Psoas muscle (tissue), 7 donors: ENCODE measurements at regions not wholly inside any gene's neighbourhood (a gene's known extent, or its start where the extent isn't known, plus 50 kb on each side); places are given as distances from the start of the nearest gene placed in this dataset.
A peak's percentile ranks its signal among the peaks of the same experiment; 100 is the strongest.

ENCODE experiments used
- ATAC-seq, 4 donors: fragments of 200-7000 bp; cut with Tn5 transposase; one replicate each; pipeline ENCODE4 v1.9.1; 2020; ENCODE audit warnings: moderate library complexity in 3 of 4, mild to moderate bottlenecking in 2 of 4
- DNase-seq, 2 donors: peaks; one replicate each; pipeline ENCODE4 v3.0.0-alpha.2; 2020
- H3K27ac ChIP-seq: fragments of 200-600 bp; one replicate; pipeline ENCODE4 v1.8.0; 2022
- H3K27me3 ChIP-seq, 3 donors: fragments of 200-600 bp in 1 of 3; one replicate each; pipeline versions ENCODE4 v1.6.1 to v1.8.0; 2013 to 2022; ENCODE audit warnings: low read length in 2 of 3, mild to moderate bottlenecking in 2 of 3, moderate library complexity in 1 of 3; ENCODE audit not compliant: insufficient read depth in 3 of 3
- H3K36me3 ChIP-seq, 2 donors: fragments of 200-600 bp in 1 of 2; one replicate each; pipeline versions ENCODE4 v1.6.1 to v1.8.0; 2013 to 2022; ENCODE audit warnings: low read depth in 1 of 2, mild to moderate bottlenecking in 1 of 2, moderate library complexity in 1 of 2; ENCODE audit not compliant: insufficient read depth in 1 of 2
- H3K4me1 ChIP-seq: fragments of 200-600 bp; one replicate; pipeline ENCODE4 v1.8.0; 2022
- H3K4me3 ChIP-seq: fragments of 200-600 bp; one replicate; pipeline ENCODE4 v1.8.0; 2022; ENCODE audit warnings: mild to moderate bottlenecking
- H3K9me3 ChIP-seq: fragments of 200-600 bp; one replicate; pipeline ENCODE4 v1.8.0; 2022
- WGBS, 3 donors: extraction: QIAGEN DNeasy Blood & Tissue Kit; methylation state at CpG; one replicate each; pipeline versions ENCODE4 v1.1.6 to v1.1.7; 2013; 5-methylcytosine and 5-hydroxymethylcytosine counted together
- intact Hi-C, 2 donors: fragments of 100-400 bp; cut with DNase I; formaldehyde crosslinking; loops; one replicate each; pipeline versions ENCODE4 v1.11.0 to v1.14.2; 2022
- TF ChIP-seq, protein P1 (sequence below): fragments of 200-600 bp; IDR thresholded peaks from one replicate; pipeline ENCODE4 v1.8.0; 2022; ENCODE audit warnings: antibody characterized with exemption
- donor health status: healthy with polysubstance abuse.
- donor health status: DM: no; HTN: no; CAD: no; lungs with moderate emphysema.
- donor health status: Bipolar disorder and iron deficiency.
- donor health status: healthy.
- donor health status: DM: yes; HTN: yes; CAD: no.
- donor health status: DM: no; HTN: no; CAD: no.
- donor health status: DM: yes; HTN: yes; CAD: no.

DNA sequence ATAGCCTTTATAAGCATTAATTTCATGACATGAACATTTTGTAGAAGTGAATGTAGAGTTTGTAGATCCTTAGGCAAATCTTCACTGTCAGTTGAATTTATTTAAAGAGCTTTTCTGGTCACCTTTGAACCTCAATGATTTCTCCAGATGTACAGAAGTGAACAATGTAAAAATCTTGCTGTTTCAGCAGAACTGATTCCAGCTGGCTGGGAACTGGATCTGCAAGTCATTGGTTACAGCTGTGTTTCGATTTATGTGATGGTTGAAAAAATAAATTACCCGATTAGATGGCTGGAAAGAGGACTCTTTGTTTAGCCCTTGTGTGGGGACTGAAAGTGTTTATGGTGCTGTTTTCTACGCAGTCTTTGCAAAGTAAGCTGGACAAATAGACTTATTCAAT, 849.8 kb downstream of the USP25 start:
- Histone ChIP-seq H3K27ac (no peak overlapping the region), H3K27me3 (no peaks in the 10 kb centered on the region), H3K4me1 (peaks cover 14% of the 10 kb centered on the region), H3K4me3 (peak overlapping the region; percentile 0), H3K9me3 (no peaks in the 10 kb centered on the region), H3K36me3 (no peaks in the 10 kb centered on the region)
- ATAC-seq (peak in 1 of 4 donors; percentile 14), DNase-seq (no peak)
- 16 to 17% (median 17%) methylated on average over 3 of the region's 3 CpGs for WGBS, 3 donors
- intact Hi-C loops: no loop called here
- TF ChIP-seq, protein P1, sequence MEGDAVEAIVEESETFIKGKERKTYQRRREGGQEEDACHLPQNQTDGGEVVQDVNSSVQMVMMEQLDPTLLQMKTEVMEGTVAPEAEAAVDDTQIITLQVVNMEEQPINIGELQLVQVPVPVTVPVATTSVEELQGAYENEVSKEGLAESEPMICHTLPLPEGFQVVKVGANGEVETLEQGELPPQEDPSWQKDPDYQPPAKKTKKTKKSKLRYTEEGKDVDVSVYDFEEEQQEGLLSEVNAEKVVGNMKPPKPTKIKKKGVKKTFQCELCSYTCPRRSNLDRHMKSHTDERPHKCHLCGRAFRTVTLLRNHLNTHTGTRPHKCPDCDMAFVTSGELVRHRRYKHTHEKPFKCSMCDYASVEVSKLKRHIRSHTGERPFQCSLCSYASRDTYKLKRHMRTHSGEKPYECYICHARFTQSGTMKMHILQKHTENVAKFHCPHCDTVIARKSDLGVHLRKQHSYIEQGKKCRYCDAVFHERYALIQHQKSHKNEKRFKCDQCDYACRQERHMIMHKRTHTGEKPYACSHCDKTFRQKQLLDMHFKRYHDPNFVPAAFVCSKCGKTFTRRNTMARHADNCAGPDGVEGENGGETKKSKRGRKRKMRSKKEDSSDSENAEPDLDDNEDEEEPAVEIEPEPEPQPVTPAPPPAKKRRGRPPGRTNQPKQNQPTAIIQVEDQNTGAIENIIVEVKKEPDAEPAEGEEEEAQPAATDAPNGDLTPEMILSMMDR: no peak

DNA sequence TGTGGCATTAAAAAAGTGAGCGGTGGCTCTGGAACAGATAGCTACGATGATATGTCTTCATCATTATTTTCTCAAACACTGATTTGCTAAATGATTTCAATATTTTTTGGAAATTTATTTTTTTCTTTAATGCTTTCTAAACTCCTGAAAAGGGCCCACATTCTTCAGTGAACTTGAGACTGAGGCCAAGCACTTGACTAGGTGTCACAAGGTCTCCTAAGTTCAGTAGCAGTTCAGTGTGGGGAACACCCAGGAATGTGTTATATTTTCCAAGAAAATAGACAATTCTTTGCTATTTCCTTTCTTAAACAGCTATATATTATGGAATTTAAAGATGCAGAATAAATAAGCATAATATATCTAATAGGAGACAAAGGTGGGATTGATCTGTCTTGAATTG, 850.9 kb downstream of the USP25 start:
- Histone ChIP-seq H3K4me1 (peaks cover 18% of the 10 kb centered on the region), H3K27me3 (no peaks in the 10 kb centered on the region), H3K36me3 (no peaks in the 10 kb centered on the region), H3K9me3 (no peaks in the 10 kb centered on the region), H3K4me3 (no peak overlapping the region), H3K27ac (no peak overlapping the region)
- intact Hi-C loops: no loop called here
- DNase-seq (no peak), ATAC-seq (no peak)
- TF ChIP-seq, protein P1: no peak
- WGBS, 3 donors: 66 to 74% (median 68%) methylated on average over 2 of the region's 2 CpGs

DNA sequence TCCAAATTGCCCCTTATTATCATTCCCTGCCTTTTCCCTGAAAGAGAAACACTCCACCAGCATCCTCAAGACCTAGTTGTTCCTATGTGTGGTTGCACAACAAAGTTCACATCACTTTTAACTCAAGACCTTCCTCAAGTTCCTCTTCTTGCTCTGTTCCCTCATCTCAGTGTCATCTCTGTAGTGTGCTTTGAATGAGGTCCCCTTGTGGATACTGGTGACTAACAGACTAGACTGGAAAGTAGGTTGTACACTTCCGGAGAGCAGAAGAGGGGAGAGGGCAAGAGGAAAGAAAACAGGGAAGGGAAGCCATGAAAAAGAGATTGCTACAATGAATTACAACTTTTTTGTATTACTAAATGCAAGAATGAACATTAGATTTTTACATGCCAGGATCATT, 853.8 kb downstream of the USP25 start:
- TF ChIP-seq, protein P1: no peak
- Histone ChIP-seq H3K4me3 (no peak overlapping the region), H3K36me3 (no peaks in the 10 kb centered on the region), H3K9me3 (no peaks in the 10 kb centered on the region), H3K4me1 (peaks cover 32% of the 10 kb centered on the region), H3K27me3 (no peaks in the 10 kb centered on the region), H3K27ac (no peak overlapping the region)
- ATAC-seq (no peak), DNase-seq (no peak)
- 71 to 95% (median 92%) methylated on average over 1 of the region's 1 CpG for WGBS, 3 donors
- intact Hi-C loops: no loop called here

DNA sequence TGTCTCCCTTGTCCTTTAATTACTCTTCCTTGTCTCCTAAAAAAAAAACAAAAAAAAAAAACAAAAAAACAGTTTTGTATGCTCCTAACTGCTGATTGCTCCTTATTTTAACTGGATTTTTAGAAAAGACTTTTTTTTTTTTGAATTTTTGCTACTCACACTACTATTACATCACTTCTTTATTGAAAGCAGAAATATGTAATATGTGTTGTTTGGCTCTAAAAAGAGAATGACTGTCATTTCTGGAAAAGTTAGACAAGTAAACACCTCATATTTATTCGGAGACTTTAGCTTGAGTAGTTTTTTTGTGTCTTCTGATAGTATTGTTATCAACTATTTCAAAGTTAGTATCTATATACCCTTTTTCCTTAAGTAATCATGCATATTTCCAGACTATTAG, 855.0 kb downstream of the USP25 start:
- DNase-seq (no peak), ATAC-seq (no peak)
- Histone ChIP-seq H3K27ac (no peak overlapping the region), H3K36me3 (no peaks in the 10 kb centered on the region), H3K27me3 (no peaks in the 10 kb centered on the region), H3K9me3 (no peaks in the 10 kb centered on the region), H3K4me1 (peaks cover 20% of the 10 kb centered on the region), H3K4me3 (no peak overlapping the region)
- TF ChIP-seq, protein P1: no peak
- intact Hi-C loops: loop anchor here in 1 of 2 donors (5.0 kb wide), 1 partner anchor 52 kb away; no protein-coding TSS in a partner anchor
- 70 to 76% (median 73%) methylated on average over 1 of the region's 1 CpG for WGBS, 3 donors

DNA sequence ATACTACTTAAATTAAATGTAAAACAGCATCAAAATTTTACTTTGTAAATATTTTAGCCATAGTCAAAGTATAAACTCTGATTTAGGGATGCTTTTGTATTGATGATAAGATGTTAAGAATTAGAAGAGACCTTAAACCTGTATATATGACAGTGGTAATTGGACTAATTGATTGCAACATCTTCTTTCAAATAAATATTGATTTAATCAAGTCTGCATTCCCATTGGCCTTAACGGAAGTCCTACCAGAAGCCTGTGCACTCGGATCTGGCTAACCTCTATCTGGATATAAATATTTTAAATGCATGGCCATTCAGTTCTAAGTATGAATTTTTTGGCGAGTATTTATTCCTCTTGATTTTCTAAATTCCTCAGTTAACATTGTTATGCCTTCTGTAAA, 856.1 kb downstream of the USP25 start:
- H3K27ac ChIP-seq: peak overlapping the region; percentile 87
- H3K27me3 ChIP-seq: no peaks in the 10 kb centered on the region
- TF ChIP-seq, protein P1: no peak
- no peak overlapping the region for H3K4me3 ChIP-seq
- no peaks in the 10 kb centered on the region for H3K36me3 ChIP-seq
- no peaks in the 10 kb centered on the region for H3K9me3 ChIP-seq
- DNase-seq: no peak
- H3K4me1 ChIP-seq: peaks cover 19% of the 10 kb centered on the region
- ATAC-seq: no peak
- WGBS, 3 donors: 81 to 84% (median 81%) methylated on average over 3 of the region's 3 CpGs
- intact Hi-C loops: loop anchor here in 1 of 2 donors (5.0 kb wide), 1 partner anchor 54 kb away; no protein-coding TSS in a partner anchor
